NCI-H1105 (cell line): ENCODE measurements at regions not wholly inside any gene's neighbourhood (a gene's known extent, or its start where the extent isn't known, plus 50 kb on each side); places are given as distances from the start of the nearest gene placed in this dataset.
"Not testable (repeated sequence)": the region's sequence is repeated elsewhere in the genome, so short reads cannot be mapped to it uniquely, and the experiment has no call there.

Experiments used
- DNase-seq: peaks from one replicate; lab custom pipeline; 2025; lab: John Stamatoyannopoulos, UW

- no peak for DNase-seq
Observed at GRCh38 chr6:14876778-14877613, 368.9 kb upstream of the JARID2 start.

GRCh38 chr6:14877758-14878157 lies 368.1 kb upstream of the JARID2 start:
- DNase-seq = no peak

GRCh38 chr6:14880052-14880451 lies 365.8 kb upstream of the JARID2 start:
- DNase-seq = no peak

- no peak for DNase-seq
Observed at GRCh38 chr6:14880677-14881076, 365.2 kb upstream of the JARID2 start.

- DNase-seq = no peak
Observed at GRCh38 chr6:14881398-14881797, 364.5 kb upstream of the JARID2 start.

GRCh38 chr6:14882394-14883026 lies 363.4 kb upstream of the JARID2 start:
- no peak for DNase-seq

- DNase-seq = no peak
Observed at GRCh38 chr6:14883921-14884320, 361.9 kb upstream of the JARID2 start.

GRCh38 chr6:14885498-14885897 lies 360.4 kb upstream of the JARID2 start:
- no peak for DNase-seq

GRCh38 chr6:14887181-14887580 lies 358.7 kb upstream of the JARID2 start:
- no peak for DNase-seq

- no peak for DNase-seq
Observed at GRCh38 chr6:14887986-14888574, 357.8 kb upstream of the JARID2 start.

- DNase-seq = no peak
Observed at GRCh38 chr6:14888575-14889000, 357.3 kb upstream of the JARID2 start.

GRCh38 chr6:14889188-14889587 lies 356.7 kb upstream of the JARID2 start:
- DNase-seq = no peak

- DNase-seq = no peak
Observed at GRCh38 chr6:14889611-14890593, 356.0 kb upstream of the JARID2 start.

- DNase-seq = not testable (repeated sequence)
Observed at GRCh38 chr6:14891820-14892375, 354.0 kb upstream of the JARID2 start.

- no peak for DNase-seq
Observed at GRCh38 chr6:14894105-14894504, 351.8 kb upstream of the JARID2 start.

- DNase-seq = no peak
Observed at GRCh38 chr6:14896475-14896874, 349.4 kb upstream of the JARID2 start.

- no peak for DNase-seq
Observed at GRCh38 chr6:14897831-14898230, 348.0 kb upstream of the JARID2 start.

GRCh38 chr6:14899441-14899840 lies 346.4 kb upstream of the JARID2 start:
- not testable (repeated sequence) for DNase-seq

GRCh38 chr6:14900919-14901318 lies 344.9 kb upstream of the JARID2 start:
- DNase-seq = no peak

- DNase-seq = no peak
Observed at GRCh38 chr6:14903176-14904038, 342.5 kb upstream of the JARID2 start.

- DNase-seq = no peak
Observed at GRCh38 chr6:14905201-14905600, 340.7 kb upstream of the JARID2 start.
